MM.1S (cell line): ENCODE measurements at regions not wholly inside any gene's neighbourhood (a gene's known extent, or its start where the extent isn't known, plus 50 kb on each side); places are given as distances from the start of the nearest gene placed in this dataset.

ENCODE experiments used
- DNase-seq: peaks from one replicate; pipeline ENCODE4 v3.0.0-alpha.2; 2015
- H2AFZ ChIP-seq: fragments of 300-600 bp; sonication (generic); 2 replicates; pipeline ENCODE4 v1.6.0; 2016; ENCODE audit warnings: antibody characterized with exemption, low read length
- H3F3A ChIP-seq: fragments of 300-600 bp; sonication (generic); 2 replicates; pipeline ENCODE4 v1.6.1; 2016; ENCODE audit warnings: mild to moderate bottlenecking, antibody characterized with exemption, low read length, moderate library complexity, mixed read lengths; ENCODE audit not compliant: insufficient read depth
- H3K27ac ChIP-seq: fragments of 300-600 bp; sonication (generic); 2 replicates; pipeline ENCODE4 v1.5.1; 2016; ENCODE audit warnings: mild to moderate bottlenecking, low read length
- H3K27me3 ChIP-seq: fragments of 300-600 bp; sonication (generic); replicated peaks from 2 replicates; pipeline ENCODE4 v1.6.0; 2016; ENCODE audit warnings: low read length; ENCODE audit not compliant: insufficient read depth
- H3K36me3 ChIP-seq: fragments of 300-600 bp; sonication (generic); replicated peaks from 2 replicates; pipeline ENCODE4 v1.6.1; 2016; ENCODE audit warnings: mild to moderate bottlenecking, low read length, mixed read lengths; ENCODE audit not compliant: insufficient read depth
- H3K4me1 ChIP-seq: fragments of 300-600 bp; sonication (generic); 2 replicates; pipeline ENCODE4 v1.6.1; 2016; ENCODE audit warnings: low read length, mixed read lengths
- H3K4me2 ChIP-seq: fragments of 300-600 bp; sonication (generic); 2 replicates; pipeline ENCODE4 v1.6.0; 2016; ENCODE audit warnings: low read depth, low read length
- H3K4me3 ChIP-seq: fragments of 300-600 bp; sonication (generic); 2 replicates; pipeline ENCODE4 v1.5.1; 2016; ENCODE audit warnings: low read length, mixed read lengths
- H3K79me2 ChIP-seq: fragments of 300-600 bp; sonication (generic); 2 replicates; pipeline ENCODE4 v1.6.1; 2016; ENCODE audit warnings: mixed run types, low read length, mixed read lengths
- H3K9ac ChIP-seq: fragments of 300-600 bp; sonication (generic); 2 replicates; pipeline ENCODE4 v1.6.1; 2016; ENCODE audit warnings: low read length, mixed read lengths
- H3K9me2 ChIP-seq: fragments of 300-600 bp; sonication (generic); replicated peaks from 2 replicates; pipeline ENCODE4 v1.6.1; 2016; ENCODE audit warnings: mild to moderate bottlenecking, low read length, mixed read lengths; ENCODE audit not compliant: insufficient read depth
- H3K9me3 ChIP-seq: fragments of 300-600 bp; sonication (generic); replicated peaks from 2 replicates; pipeline ENCODE4 v1.6.1; 2016; ENCODE audit warnings: mild to moderate bottlenecking, low read length, mixed read lengths; ENCODE audit not compliant: insufficient read depth
- H4K20me1 ChIP-seq: fragments of 300-600 bp; sonication (generic); 2 replicates; pipeline ENCODE4 v1.6.1; 2016; ENCODE audit warnings: mild to moderate bottlenecking, low read length, moderate library complexity, mixed read lengths; ENCODE audit not compliant: insufficient read depth
- CTCF ChIP-seq: fragments of 300-600 bp; sonication (generic); IDR thresholded peaks from 2 replicates; pipeline ENCODE4 v1.5.1; 2016; ENCODE audit warnings: antibody characterized with exemption, low read length, mixed read lengths
- EZH2 ChIP-seq: fragments of 300-600 bp; sonication (generic); optimal IDR thresholded peaks from 2 replicates; pipeline ENCODE3; 2017; ENCODE audit warnings: low read depth, mild to moderate bottlenecking, antibody characterized with exemption, low read length, mixed read lengths
- EZH2phosphoT487 ChIP-seq: fragments of 300-600 bp; sonication (generic); IDR thresholded peaks from 2 replicates; pipeline ENCODE4 v1.6.1; 2018; ENCODE audit warnings: antibody characterized with exemption, low read length

DNA sequence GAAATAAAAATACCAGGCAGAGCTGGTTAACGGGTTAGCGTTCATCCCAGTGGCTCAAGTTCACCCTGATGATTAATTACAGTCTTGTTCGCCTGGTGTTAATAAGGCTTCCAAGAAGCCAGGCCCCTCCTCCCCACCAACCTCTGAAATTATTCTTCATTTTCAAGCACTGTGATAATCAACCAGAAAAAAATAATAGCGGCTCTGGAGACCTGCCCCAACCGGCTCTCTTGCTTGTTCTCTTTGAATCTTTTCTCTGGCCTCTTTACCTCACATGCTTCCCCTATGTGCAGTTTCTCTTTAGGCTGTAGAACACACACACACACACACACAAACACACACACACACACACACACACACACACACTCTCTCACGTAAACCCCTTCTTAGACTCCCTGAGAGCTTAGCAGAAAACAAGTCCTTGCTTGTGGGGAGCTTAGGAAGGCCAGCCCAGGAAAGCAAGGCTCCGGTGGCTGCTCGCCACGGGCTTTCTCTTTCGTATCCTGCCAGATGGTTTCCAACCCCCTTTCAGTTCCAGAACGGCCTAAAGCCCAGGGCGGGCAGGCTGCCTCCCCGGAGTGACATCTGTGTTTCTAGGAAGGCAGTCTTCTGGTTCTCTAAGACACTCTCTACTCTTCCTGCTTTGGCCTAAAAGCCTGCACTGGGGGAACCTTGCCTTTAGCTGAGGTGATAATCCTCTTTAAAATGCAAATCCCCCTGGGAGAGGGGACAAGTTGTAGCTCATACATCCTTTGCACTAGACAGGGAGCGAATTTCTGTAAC is 106.4 kb upstream of the SESN3 start:
- Histone ChIP-seq H3K4me3 (0 out of 2 replicates have a peak overlapping the region, but pooled peaks have one; percentile 10), H3K9me3 (no peaks in the 10 kb centered on the region), H3K27ac (peak overlapping the region; percentile 36; the same call in 1 of the 2 replicates), H3K4me2 (peak overlapping the region; percentile 57), H3K9ac (no peak overlapping the region), H3K79me2 (no peaks in the 10 kb centered on the region), H4K20me1 (0 out of 2 replicates have a peak, but pooled peaks cover 2% of the 10 kb centered on the region), H3K36me3 (no peaks in the 10 kb centered on the region), H3K9me2 (no peaks in the 10 kb centered on the region), H3K27me3 (peaks cover 35% of the 10 kb centered on the region), H3F3A (peaks cover 17% of the 10 kb centered on the region), H3K4me1 (peaks cover 30% of the 10 kb centered on the region), H2AFZ (no peak overlapping the region)
- no peak for TF ChIP-seq EZH2phosphoT487
- TF ChIP-seq EZH2: no peak
- TF ChIP-seq CTCF: no peak
- DNase-seq: peak; percentile 91

DNA sequence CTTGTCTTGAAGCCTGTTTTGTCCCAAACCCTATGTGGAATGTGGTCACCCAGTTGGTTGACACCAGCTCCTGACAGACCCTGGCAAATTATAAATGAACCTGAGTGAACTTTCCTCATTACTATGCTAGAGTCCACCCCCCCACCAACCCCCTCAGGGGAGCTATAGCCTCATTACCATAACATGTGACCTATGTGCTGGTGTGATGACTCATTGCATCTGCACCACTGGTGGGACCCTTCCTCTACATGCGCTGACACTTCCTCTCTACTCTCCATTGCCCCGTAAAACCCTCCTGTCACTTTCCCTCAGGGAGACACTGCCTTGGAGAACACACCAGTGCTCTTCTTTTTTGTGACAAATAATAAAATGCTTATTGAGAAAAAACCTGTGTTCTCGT is 105.0 kb upstream of the SESN3 start:
- H2AFZ ChIP-seq: no peak overlapping the region
- H3K4me1 ChIP-seq: peaks cover 30% of the 10 kb centered on the region
- H4K20me1 ChIP-seq: 0 out of 2 replicates have a peak, but pooled peaks cover 2% of the 10 kb centered on the region
- peaks cover 17% of the 10 kb centered on the region for H3F3A ChIP-seq
- TF ChIP-seq EZH2 (no peak), EZH2phosphoT487 (no peak), CTCF (no peak)
- H3K4me2 ChIP-seq: no peak overlapping the region
- H3K79me2 ChIP-seq: no peaks in the 10 kb centered on the region
- H3K9ac ChIP-seq: no peak overlapping the region
- DNase-seq: no peak
- H3K4me3 ChIP-seq: no peak overlapping the region
- no peak overlapping the region for H3K27ac ChIP-seq
- no peaks in the 10 kb centered on the region for H3K36me3 ChIP-seq
- no peaks in the 10 kb centered on the region for H3K9me3 ChIP-seq
- no peaks in the 10 kb centered on the region for H3K9me2 ChIP-seq
- H3K27me3 ChIP-seq: peaks cover 22% of the 10 kb centered on the region

GRCh38 chr11:95331161-95331560 is 100.2 kb upstream of the SESN3 start:
- Histone ChIP-seq H2AFZ (no peak overlapping the region), H3K27ac (no peak overlapping the region), H3K9me2 (no peaks in the 10 kb centered on the region), H3K9ac (no peak overlapping the region), H3K4me3 (no peak overlapping the region), H3K4me1 (peaks cover 19% of the 10 kb centered on the region), H4K20me1 (no peaks in the 10 kb centered on the region), H3K79me2 (no peaks in the 10 kb centered on the region), H3K4me2 (no peak overlapping the region), H3K36me3 (no peaks in the 10 kb centered on the region), H3K27me3 (no peaks in the 10 kb centered on the region), H3K9me3 (no peaks in the 10 kb centered on the region), H3F3A (no peaks in the 10 kb centered on the region)
- DNase-seq: no peak
- no peak for TF ChIP-seq CTCF
- no peak for TF ChIP-seq EZH2phosphoT487
- TF ChIP-seq EZH2: no peak
